Lung (tissue), 11 donors: ENCODE measurements at regions not wholly inside any gene's neighbourhood (a gene's known extent, or its start where the extent isn't known, plus 50 kb on each side); places are given as distances from the start of the nearest gene placed in this dataset.

Source experiments
- ATAC-seq: fragments of 200-7000 bp; cut with Tn5 transposase; one replicate; pipeline ENCODE4 v1.9.1; 2020; ENCODE audit warnings: moderate number of reproducible peaks; ENCODE audit not compliant: insufficient read depth, low FRiP score
- DNase-seq, 3 donors: peaks; one replicate each; pipeline ENCODE4 v3.0.0-alpha.2; 2013 to 2017
- H3K27ac ChIP-seq, 2 donors: one replicate each; pipeline ENCODE4 v1.5.1; 2013; ENCODE audit warnings: mild to moderate bottlenecking in 2 of 2, moderate library complexity in 2 of 2, control low read depth in 1 of 2, inconsistent platforms in 1 of 2, low read depth in 1 of 2, low read length in 1 of 2
- H3K27me3 ChIP-seq, 3 donors: one replicate each; pipeline ENCODE4 v1.5.1; 2013; ENCODE audit warnings: low read length in 2 of 3; ENCODE audit not compliant: control insufficient read depth in 3 of 3, insufficient read depth in 3 of 3
- H3K36me3 ChIP-seq, 4 donors: one replicate each; pipeline ENCODE4 v1.5.1; 2013; ENCODE audit warnings: low read length in 4 of 4, mild to moderate bottlenecking in 1 of 4, moderate library complexity in 1 of 4; ENCODE audit not compliant: control insufficient read depth in 4 of 4, insufficient read depth in 4 of 4
- H3K4me1 ChIP-seq, 5 donors: one replicate each; pipeline ENCODE4 v1.5.1; 2013; ENCODE audit warnings: low read length in 5 of 5, mild to moderate bottlenecking in 2 of 5, moderate library complexity in 1 of 5; ENCODE audit not compliant: control insufficient read depth in 5 of 5, insufficient read depth in 5 of 5
- H3K4me3 ChIP-seq: one replicate; pipeline ENCODE4 v1.5.1; 2013; ENCODE audit warnings: mild to moderate bottlenecking, control low read depth, moderate library complexity
- H3K9ac ChIP-seq, 2 donors: one replicate each; pipeline ENCODE4 v1.5.1; 2013; ENCODE audit warnings: low read length in 2 of 2, control low read depth in 1 of 2; ENCODE audit not compliant: insufficient read depth in 1 of 2
- H3K9me3 ChIP-seq, 4 donors: one replicate each; pipeline ENCODE4 v1.5.1; 2013; ENCODE audit warnings: low read length in 3 of 4, mild to moderate bottlenecking in 1 of 4, moderate library complexity in 1 of 4; ENCODE audit not compliant: control insufficient read depth in 4 of 4, insufficient read depth in 3 of 4
- WGBS, 2 donors: extraction: QIAGEN DNeasy Blood & Tissue Kit; methylation state at CpG; one replicate each; pipeline ENCODE4 v1.1.7; 2013; 5-methylcytosine and 5-hydroxymethylcytosine counted together
- TF ChIP-seq, protein P1 (sequence below): IDR thresholded peaks from 2 replicates; pipeline ENCODE4 v1.5.1; 2012; ENCODE audit warnings: mild to moderate bottlenecking; ENCODE audit errors: control extremely low read depth, extremely low read depth
- donor health status: control.
- donor health status: control.
- donor health status: Bipolar disorder and iron deficiency.
- donor health status: healthy.
- donor health status: DM: yes; HTN: yes; CAD: no.

DNA sequence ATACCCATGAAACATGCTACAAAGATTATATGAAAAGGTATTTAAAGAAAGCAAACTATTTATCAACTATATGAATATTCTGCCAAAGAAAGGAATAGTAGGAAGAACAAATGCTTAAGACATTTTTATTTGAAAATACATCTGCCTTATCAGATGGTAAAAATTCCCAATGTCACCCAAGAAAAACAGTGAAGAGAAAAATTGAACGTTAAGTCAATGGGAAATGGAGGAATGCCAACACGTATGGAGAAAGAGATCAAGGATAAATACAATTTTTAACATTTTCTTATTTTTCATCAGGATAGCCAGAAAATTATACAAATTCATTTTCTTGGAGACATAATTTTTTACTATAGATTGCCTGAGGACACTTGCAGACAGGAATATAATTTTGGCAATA is 394.2 kb downstream of the ZEB2 start:
- no peak overlapping the region for H3K9ac ChIP-seq
- TF ChIP-seq, protein P1, sequence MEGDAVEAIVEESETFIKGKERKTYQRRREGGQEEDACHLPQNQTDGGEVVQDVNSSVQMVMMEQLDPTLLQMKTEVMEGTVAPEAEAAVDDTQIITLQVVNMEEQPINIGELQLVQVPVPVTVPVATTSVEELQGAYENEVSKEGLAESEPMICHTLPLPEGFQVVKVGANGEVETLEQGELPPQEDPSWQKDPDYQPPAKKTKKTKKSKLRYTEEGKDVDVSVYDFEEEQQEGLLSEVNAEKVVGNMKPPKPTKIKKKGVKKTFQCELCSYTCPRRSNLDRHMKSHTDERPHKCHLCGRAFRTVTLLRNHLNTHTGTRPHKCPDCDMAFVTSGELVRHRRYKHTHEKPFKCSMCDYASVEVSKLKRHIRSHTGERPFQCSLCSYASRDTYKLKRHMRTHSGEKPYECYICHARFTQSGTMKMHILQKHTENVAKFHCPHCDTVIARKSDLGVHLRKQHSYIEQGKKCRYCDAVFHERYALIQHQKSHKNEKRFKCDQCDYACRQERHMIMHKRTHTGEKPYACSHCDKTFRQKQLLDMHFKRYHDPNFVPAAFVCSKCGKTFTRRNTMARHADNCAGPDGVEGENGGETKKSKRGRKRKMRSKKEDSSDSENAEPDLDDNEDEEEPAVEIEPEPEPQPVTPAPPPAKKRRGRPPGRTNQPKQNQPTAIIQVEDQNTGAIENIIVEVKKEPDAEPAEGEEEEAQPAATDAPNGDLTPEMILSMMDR, result no peak
- H3K36me3 ChIP-seq, result peaks cover 0 to 2% (median under 1%) of the 10 kb centered on the region in 4 donors
- no peaks in the 10 kb centered on the region for H3K27me3 ChIP-seq
- H3K9me3 ChIP-seq, result no peaks in the 10 kb centered on the region
- no peak overlapping the region for H3K27ac ChIP-seq
- no peak overlapping the region for H3K4me3 ChIP-seq
- no peak for ATAC-seq
- WGBS, 2 donors, result 83 to 87% methylated on average over 2 of the region's 2 CpGs
- no peak for DNase-seq
- no peaks in the 10 kb centered on the region for H3K4me1 ChIP-seq

DNA sequence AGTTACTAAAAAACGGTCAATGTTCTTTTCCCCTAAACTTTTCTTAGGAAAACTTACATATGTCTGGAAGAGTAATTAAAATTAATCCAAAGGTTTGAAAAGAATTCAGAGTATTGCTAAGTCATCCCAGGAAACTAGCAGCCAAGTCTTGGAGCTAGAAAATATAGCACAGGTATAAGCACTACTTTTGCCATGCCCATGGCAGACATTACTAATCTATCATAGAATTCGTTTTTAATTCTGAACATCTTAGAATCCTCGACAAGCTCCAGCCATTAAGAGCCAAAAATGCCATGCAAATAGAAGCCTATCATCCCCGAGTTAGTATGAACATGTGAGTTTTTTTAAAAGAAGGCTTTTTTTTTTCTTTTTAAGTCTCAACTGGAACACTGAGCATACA is 395.0 kb downstream of the ZEB2 start:
- 89 to 92% methylated on average over 4 of the region's 4 CpGs for WGBS, 2 donors
- Histone ChIP-seq H3K4me3 (no peak overlapping the region), H3K27ac (no peak overlapping the region), H3K9ac (no peak overlapping the region), H3K4me1 (no peaks in the 10 kb centered on the region), H3K27me3 (no peaks in the 10 kb centered on the region), H3K9me3 (no peaks in the 10 kb centered on the region), H3K36me3 (peaks cover 0 to 2% (median under 1%) of the 10 kb centered on the region in 4 donors)
- TF ChIP-seq, protein P1, result no peak
- no peak for ATAC-seq
- no peak for DNase-seq

DNA sequence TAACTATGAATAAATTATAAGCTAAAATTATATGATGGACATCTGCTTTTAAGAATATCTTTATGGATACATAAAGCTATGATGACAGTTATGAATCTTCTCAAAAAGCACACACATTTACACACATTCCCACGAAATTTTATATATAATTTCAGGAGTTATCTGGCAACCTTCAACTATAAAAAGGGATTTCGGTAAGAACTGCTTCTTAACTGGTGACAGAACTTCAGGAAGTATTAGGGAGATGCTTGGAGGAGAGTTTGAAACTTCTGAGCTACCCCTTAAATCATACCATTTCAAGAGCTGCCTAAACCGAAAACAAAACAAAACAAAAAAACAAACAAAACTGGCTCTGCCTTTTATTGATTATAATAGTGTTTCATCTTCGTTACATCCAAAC is 399.4 kb downstream of the ZEB2 start:
- WGBS, 2 donors, result 94 to 96% methylated on average over 4 of the region's 4 CpGs
- Histone ChIP-seq H3K27me3 (no peaks in the 10 kb centered on the region), H3K9ac (no peak overlapping the region), H3K36me3 (peaks cover 0 to 1% (median 0%) of the 10 kb centered on the region in 4 donors), H3K4me1 (peaks cover 0 to 16% (median 5%) of the 10 kb centered on the region in 5 donors), H3K27ac (no peak overlapping the region), H3K9me3 (no peaks in the 10 kb centered on the region), H3K4me3 (no peak overlapping the region)
- TF ChIP-seq, protein P1, result no peak
- DNase-seq (no peak), ATAC-seq (no peak)

DNA sequence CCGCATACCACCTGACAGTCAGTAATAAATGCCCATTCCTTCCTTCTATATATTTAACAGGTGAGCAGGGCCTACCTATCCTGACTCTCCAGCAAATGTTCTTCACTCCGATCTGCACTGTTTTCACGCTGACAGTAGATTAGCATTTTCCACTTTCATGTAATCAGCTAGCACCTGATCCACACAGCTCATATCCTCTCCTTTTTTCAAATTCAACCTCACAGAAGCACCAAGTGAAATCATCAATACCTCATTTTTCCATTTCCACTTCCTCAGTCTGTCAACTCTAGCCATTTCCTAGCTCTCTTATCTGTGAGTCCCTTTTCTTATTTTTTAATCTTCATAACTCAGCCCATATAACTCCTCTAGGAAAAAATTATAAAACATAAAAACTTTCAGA is 402.8 kb downstream of the ZEB2 start:
- peak in 2 of 3 donors; percentile 34 to 70 for DNase-seq
- H3K27me3 ChIP-seq, result no peaks in the 10 kb centered on the region
- H3K4me3 ChIP-seq, result no peak overlapping the region
- no peak overlapping the region for H3K9ac ChIP-seq
- 92 to 95% methylated on average over 3 of the region's 3 CpGs for whole genome bisulfite sequencing, 2 donors
- no peaks in the 10 kb centered on the region for H3K9me3 ChIP-seq
- H3K36me3 ChIP-seq, result no peaks in the 10 kb centered on the region
- no peak overlapping the region for H3K27ac ChIP-seq
- H3K4me1 ChIP-seq, result peaks cover 0 to 26% (median 5%) of the 10 kb centered on the region in 5 donors
- no peak for ATAC-seq
- TF ChIP-seq, protein P1, result no peak
